ENCODE measurements at regions not wholly inside any gene's neighbourhood (a gene's known extent, or its start where the extent isn't known, plus 50 kb on each side); places are given as distances from the start of the nearest gene placed in this dataset. TPM values are rescaled to one million over a fixed set of nuclear protein-coding genes. Genes with fewer than 3 reads are reported as not detected.

- Histone ChIP-seq H3K56ac (ENCODE audit: low read length) (no peak overlapping the region), H2AK5ac (ENCODE audit: low read length) (no peak overlapping the region), H3K9ac (ENCODE audit: low read length) (no peak overlapping the region), H2BK5ac (ENCODE audit: low read length) (no peak overlapping the region), H3K79me2 (ENCODE audit: control insufficient read depth, insufficient read depth, low read length) (no peaks in the 10 kb centered on the region), H3K27me3 (ENCODE audit: insufficient read depth, low read length, poor library complexity) (no peaks in the 10 kb centered on the region), H3K27ac (ENCODE audit: low read depth, low read length) (no peak overlapping the region), H3K23ac (ENCODE audit: low read length) (no peak overlapping the region), H3K79me1 (ENCODE audit: low read length) (no peaks in the 10 kb centered on the region), H4K8ac (ENCODE audit: low read depth, low read length) (no peak overlapping the region), H3K36me3 (ENCODE audit: control insufficient read depth, insufficient read depth, low read length) (no peaks in the 10 kb centered on the region), H3K18ac (ENCODE audit: low read length) (no peak overlapping the region), H2BK15ac (replicated peaks; ENCODE audit: low read depth) (no peak overlapping the region), H3K4me1 (ENCODE audit: control insufficient read depth, low read depth, low read length) (no peaks in the 10 kb centered on the region), H2BK120ac (ENCODE audit: low read depth, low read length) (no peak overlapping the region), H3K4me3 (ENCODE audit: low read length) (no peak overlapping the region), H3K4ac (ENCODE audit: low read depth, low read length) (no peak overlapping the region), H3K4me2 (ENCODE audit: low read length) (no peak overlapping the region), H4K5ac (ENCODE audit: low read length) (no peak overlapping the region)
- WGBS (ENCODE audit: extremely low coverage, insufficient coverage, low lambda C conversion rate), result no CpG with 5 or more reads among the region's 2 CpGs
- DNase-seq, result no peak
Measured at GRCh38 chr18:59954755-59955156, 55.0 kb downstream of the PMAIP1 start.

GRCh38 chr18:59954241-59954640, 54.4 kb downstream of the PMAIP1 start:
- Histone ChIP-seq H3K4me3 (ENCODE audit: low read length) (no peak overlapping the region), H3K4ac (ENCODE audit: low read depth, low read length) (no peak overlapping the region), H2BK15ac (replicated peaks; ENCODE audit: low read depth) (no peak overlapping the region), H2BK5ac (ENCODE audit: low read length) (no peak overlapping the region), H3K9ac (ENCODE audit: low read length) (no peak overlapping the region), H3K4me2 (ENCODE audit: low read length) (no peak overlapping the region), H3K27me3 (ENCODE audit: insufficient read depth, low read length, poor library complexity) (no peaks in the 10 kb centered on the region), H4K5ac (ENCODE audit: low read length) (no peak overlapping the region), H2BK120ac (ENCODE audit: low read depth, low read length) (no peak overlapping the region), H3K23ac (ENCODE audit: low read length) (no peak overlapping the region), H2AK5ac (ENCODE audit: low read length) (no peak overlapping the region), H3K56ac (ENCODE audit: low read length) (no peak overlapping the region), H3K79me2 (ENCODE audit: control insufficient read depth, insufficient read depth, low read length) (no peaks in the 10 kb centered on the region), H4K8ac (ENCODE audit: low read depth, low read length) (no peak overlapping the region), H3K36me3 (ENCODE audit: control insufficient read depth, insufficient read depth, low read length) (no peaks in the 10 kb centered on the region), H3K4me1 (ENCODE audit: control insufficient read depth, low read depth, low read length) (no peaks in the 10 kb centered on the region), H3K27ac (ENCODE audit: low read depth, low read length) (no peak overlapping the region), H3K18ac (ENCODE audit: low read length) (no peak overlapping the region), H3K79me1 (ENCODE audit: low read length) (no peaks in the 10 kb centered on the region)
- WGBS (ENCODE audit: extremely low coverage, insufficient coverage, low lambda C conversion rate), result no CpG with 5 or more reads among the region's 1 CpG
- DNase-seq, result no peak

Small RNAs in the stretch of these regions (small RNA-seq; reads per million reads assigned to genes)
- not detected for gene RN7SL342P (ENCODE audit: insufficient read depth)
- gene RNU4-17P (ENCODE audit: insufficient read depth), result not detected
- not detected for gene RNU6-567P (ENCODE audit: insufficient read depth)
